Activated naive CD4-positive, alpha-beta T cell treated with anti-CD3 and anti-CD28 coated beads, Interleukin-2, amount 50 U/mL, for 72 hours (primary cell): ENCODE measurements at regions not wholly inside any gene's neighbourhood (a gene's known extent, or its start where the extent isn't known, plus 50 kb on each side); places are given as distances from the start of the nearest gene placed in this dataset.
A peak's percentile ranks its signal among the peaks of the same experiment; 100 is the strongest.

Experiments used
- ATAC-seq, 2 donors: fragments of 150-1000 bp; cut with Tn5 transposase; 2 replicates each; pipeline ENCODE4 v1.10.0; 2021; ENCODE audit warnings: mild to moderate bottlenecking in 2 of 2, moderate library complexity in 2 of 2
- DNase-seq, 2 donors: peaks; one replicate each; pipeline ENCODE4 v3.0.0; 2021 to 2022; ENCODE audit warnings: low spot score in 2 of 2
- H3K27ac Mint-ChIP-seq, 2 donors: one replicate each; pipeline ENCODE4 v1.8.0; 2022; ENCODE audit warnings: mild to moderate bottlenecking in 2 of 2, mixed read lengths in 2 of 2
- H3K36me3 Mint-ChIP-seq, 2 donors: one replicate each; pipeline ENCODE4 v1.8.0; 2022; ENCODE audit warnings: mixed read lengths in 2 of 2
- H3K9me3 Mint-ChIP-seq, 2 donors: one replicate each; pipeline ENCODE4 v1.8.0; 2022; ENCODE audit warnings: mixed read lengths in 2 of 2

DNA sequence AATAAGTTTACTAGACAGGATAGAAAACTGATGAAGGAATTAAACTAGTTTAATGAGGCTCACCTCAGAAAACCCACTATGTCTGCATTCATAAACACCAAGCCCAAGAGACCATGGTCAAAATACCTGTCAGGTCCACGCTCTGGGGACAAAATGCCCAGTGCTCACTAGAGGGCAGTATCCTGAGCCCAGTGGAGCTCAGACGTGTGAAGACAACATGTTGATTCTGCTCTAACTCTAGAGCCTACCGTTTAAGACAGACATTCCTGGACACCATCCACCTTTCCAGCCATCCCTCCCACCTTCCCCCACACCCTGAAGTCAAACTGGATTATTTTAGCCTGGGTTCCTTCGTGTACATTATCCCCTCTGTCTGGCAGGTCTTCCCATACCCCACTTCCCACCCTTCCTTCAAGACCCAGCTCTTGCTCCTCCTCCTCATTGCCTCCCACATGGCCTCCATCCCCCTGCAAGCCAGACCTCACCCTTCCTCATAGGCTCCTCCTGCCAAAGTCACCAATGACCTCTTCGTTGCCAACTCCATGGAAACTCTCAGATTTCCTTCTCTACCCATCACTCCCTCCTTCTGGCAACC, 142.3 kb upstream of the FSTL4 start:
- DNase-seq: peak in 1 of 2 donors; percentile 13
- peak; percentile 44 to 67 for ATAC-seq

DNA sequence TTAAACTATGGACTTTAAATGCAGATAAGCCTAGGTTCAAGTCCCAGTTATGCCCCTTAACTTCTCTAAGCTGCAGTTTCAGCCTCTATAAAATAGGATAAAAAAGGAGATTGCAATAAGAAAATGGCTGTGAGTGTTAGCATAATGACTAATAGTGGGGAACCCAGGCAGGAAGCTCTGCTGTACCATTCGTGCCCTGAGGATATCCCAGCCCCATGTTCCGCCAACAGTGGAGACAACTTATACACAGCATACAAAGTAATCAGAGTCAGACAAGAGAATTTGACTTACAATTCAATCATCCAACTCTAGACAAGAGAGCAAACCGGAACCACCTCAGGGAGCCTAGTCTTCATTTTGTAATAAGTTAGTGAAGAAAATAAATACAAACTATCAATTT, 141.5 kb upstream of the FSTL4 start:
- H3K27ac Mint-ChIP-seq: no peak overlapping the region
- no peaks in the 10 kb centered on the region for H3K9me3 Mint-ChIP-seq
- ATAC-seq (no peak), DNase-seq (no peak)
- no peaks in the 10 kb centered on the region for H3K36me3 Mint-ChIP-seq

More for the DNA sequence above, 142.3 kb upstream of the FSTL4 start:
- no peak overlapping the region for H3K27ac Mint-ChIP-seq
- H3K36me3 Mint-ChIP-seq: no peaks in the 10 kb centered on the region
- no peaks in the 10 kb centered on the region for H3K9me3 Mint-ChIP-seq

DNA sequence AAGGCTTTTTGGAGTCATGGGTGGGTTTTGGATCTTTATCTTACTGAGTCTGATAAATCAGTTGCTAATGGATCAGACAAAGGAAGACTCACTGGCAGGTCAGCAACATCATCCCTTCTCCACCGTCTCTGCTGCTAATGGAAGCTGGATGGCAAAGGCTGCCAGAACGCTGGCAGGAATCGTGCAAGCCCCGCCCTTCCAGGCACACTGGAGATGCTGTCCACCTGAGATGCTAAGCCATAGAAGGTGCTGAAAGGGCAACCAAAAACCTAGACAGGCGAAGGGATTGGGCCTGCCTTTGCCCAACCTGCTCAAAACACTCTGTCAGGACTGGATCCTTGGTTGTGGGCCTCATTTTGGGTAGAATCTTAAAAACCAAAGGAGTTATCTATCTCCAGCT, 139.5 kb upstream of the FSTL4 start:
- no peaks in the 10 kb centered on the region for H3K36me3 Mint-ChIP-seq
- no peak for ATAC-seq
- DNase-seq: no peak
- no peak overlapping the region for H3K27ac Mint-ChIP-seq
- H3K9me3 Mint-ChIP-seq: no peaks in the 10 kb centered on the region

DNA sequence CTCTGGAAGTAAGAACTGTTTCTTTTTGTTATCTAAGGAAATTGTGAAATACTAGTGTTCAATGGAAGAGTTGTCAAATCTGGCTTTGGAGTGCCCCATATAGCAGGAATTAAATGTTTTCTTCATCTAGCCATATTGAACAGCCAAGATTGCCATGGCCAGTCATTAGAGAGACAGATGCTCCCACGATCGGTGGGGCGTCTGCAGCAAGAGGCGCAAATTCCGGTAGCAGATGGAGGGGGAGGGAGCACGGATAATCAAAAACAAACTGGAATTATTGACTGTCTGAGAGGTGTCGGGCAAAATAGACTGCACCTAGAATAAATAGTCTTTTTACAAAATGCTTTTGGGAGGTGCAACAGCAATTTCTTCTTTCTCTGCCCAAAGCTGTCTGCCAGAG, 139.1 kb upstream of the FSTL4 start:
- Mint-ChIP-seq H3K9me3 (no peaks in the 10 kb centered on the region), H3K27ac (no peak overlapping the region), H3K36me3 (no peaks in the 10 kb centered on the region)
- ATAC-seq: no peak
- no peak for DNase-seq

- H3K9me3 Mint-ChIP-seq: no peaks in the 10 kb centered on the region
- DNase-seq (no peak), ATAC-seq (no peak)
- no peak overlapping the region for H3K27ac Mint-ChIP-seq
- no peaks in the 10 kb centered on the region for H3K36me3 Mint-ChIP-seq
Observed at GRCh38 chr5:133750856-133751255, 138.5 kb upstream of the FSTL4 start.

DNA sequence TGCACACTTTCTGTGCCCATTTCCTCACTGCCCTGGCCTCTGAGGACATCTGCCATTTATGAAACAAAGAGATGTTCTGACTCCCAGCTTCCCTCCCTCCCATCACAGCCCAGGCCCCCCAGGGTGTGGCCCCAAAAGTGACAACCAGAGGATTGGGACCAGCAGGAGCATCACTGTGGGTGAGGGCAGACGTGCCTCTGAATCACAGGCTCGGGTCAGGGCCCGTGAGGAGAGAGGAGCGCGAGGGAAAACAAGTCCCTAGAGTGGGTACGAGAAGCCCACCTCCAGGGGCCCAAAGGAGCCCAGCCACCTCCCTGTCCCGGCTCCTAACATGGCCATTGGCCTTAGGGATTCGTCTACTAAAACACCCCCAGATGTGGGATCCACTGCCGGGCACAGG, 138.0 kb upstream of the FSTL4 start:
- Mint-ChIP-seq H3K27ac (no peak overlapping the region), H3K36me3 (no peaks in the 10 kb centered on the region), H3K9me3 (no peaks in the 10 kb centered on the region)
- no peak for DNase-seq
- no peak for ATAC-seq

DNA sequence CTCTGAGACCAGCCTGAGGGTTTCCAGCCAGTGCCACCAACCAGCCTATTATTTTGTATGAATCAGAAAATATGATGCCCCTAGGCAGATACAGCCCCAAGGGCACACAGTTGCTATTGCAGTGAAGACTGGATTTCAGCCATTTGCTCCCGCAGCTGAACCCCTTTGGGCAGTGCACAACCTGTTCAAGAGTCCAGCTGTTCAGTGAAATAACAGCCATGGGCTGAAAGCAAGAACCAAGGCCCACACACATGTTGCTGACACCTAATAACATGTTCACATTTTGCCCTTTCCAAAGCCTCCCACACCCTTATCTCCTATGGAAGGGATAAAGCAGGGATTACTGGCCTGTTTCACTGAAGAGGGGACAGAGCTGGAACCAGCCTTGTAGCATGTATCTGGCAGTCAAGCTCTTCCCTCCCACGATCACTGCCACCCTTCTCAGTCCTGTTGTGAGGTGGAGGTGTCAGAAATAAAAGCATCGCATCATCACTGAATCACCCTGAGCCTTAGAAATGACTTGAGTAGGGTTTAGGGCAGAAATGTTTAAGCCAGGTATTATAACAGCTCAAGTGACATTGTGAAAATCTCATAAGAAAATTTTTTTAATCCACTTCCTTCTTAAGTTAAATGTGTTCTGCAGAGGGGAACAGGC, 137.1 kb upstream of the FSTL4 start:
- H3K27ac Mint-ChIP-seq: no peak overlapping the region
- no peaks in the 10 kb centered on the region for H3K36me3 Mint-ChIP-seq
- DNase-seq (no peak), ATAC-seq (peak; percentile 33 to 71)
- no peaks in the 10 kb centered on the region for H3K9me3 Mint-ChIP-seq

DNA sequence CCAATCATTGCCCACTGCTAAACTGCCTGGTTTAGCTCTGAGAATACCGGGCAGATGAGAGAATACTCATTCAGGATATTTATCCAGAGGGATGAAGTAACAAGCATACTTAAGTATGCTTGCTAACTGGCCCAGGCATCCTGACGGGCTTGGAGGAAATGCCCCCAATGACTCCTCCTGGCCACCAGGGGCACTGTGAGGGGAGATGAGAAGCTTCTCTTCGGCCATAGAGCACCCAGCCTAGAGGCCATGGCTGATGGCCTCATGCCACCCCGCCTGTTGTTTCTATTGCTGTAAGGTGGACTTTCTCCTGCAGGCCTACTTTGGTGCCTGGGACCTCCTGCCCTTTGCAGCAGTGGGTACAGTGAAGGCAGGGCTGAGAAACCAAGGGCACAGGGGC, 134.5 kb upstream of the FSTL4 start:
- DNase-seq (peak in 1 of 2 donors; percentile 26), ATAC-seq (no peak)

DNA sequence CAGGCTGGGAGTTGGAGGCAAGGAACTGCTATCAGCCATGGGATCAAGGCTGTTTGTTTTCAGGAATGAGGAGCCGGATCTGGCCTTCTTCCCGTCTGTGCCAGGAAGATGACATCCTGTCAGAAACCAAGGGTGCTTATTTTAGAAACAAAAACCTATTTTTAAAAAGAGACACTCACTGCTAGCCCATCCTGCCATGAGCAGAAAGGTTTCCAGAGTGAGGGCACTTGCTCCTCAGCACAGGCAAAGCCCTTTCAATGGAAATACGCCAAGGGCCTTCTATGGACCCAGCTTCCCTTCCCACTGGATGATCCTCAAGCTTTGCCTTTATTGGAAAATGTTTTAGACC, 132.6 kb upstream of the FSTL4 start:
- Mint-ChIP-seq H3K27ac (no peak overlapping the region), H3K9me3 (no peaks in the 10 kb centered on the region), H3K36me3 (no peaks in the 10 kb centered on the region)
- DNase-seq: no peak
- ATAC-seq: no peak

More for the DNA sequence above, 134.5 kb upstream of the FSTL4 start:
- H3K9me3 Mint-ChIP-seq: no peaks in the 10 kb centered on the region
- H3K27ac Mint-ChIP-seq: no peak overlapping the region
- H3K36me3 Mint-ChIP-seq: no peaks in the 10 kb centered on the region

DNA sequence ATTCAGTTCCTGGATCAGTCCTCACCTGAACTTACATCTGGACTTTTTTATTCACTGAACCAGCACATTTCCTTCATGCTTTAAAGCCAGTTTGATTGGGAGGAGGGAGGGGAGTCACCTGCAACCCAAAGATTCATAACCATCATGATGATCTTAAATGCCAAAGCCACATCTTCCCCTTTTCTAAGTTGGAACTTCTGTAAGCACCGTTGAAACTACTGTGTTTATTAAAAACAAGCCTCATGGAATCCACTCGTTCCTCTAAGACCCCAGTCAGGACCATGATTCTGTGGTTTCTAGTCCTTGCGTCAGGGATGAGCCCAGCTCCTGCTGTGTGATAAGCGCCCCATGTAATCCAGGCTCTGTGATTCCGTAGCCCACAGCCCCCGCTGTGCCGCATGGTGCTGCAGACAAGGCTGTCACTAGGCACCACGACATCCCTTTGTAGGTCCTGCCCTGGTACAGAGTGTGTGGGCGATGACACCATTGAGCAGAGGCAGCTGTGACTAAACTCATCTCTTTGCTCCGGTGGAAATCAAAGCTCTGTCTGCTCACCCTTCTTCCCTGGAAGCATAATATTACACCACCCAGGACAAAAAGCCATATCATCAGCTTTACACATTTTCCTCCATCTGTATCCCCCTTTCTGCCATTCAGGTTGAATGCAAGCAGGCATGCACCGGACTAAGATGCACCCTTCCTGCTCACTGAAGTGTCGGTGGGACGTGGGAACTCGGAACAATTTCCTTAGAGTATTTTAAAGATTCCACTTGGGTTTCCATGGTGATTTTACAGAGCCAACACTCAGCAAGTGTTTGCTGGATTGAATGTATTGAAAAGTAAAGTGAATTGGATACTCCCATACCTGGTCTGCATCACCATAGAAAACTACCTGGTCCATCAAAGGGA, 132.0 kb upstream of the FSTL4 start:
- ATAC-seq (peak in 1 of 2 donors; percentile 47), DNase-seq (no peak)
- Mint-ChIP-seq H3K9me3 (no peaks in the 10 kb centered on the region), H3K36me3 (no peaks in the 10 kb centered on the region), H3K27ac (no peak overlapping the region)

GRCh38 chr5:133742431-133742988, 130.2 kb upstream of the FSTL4 start:
- no peak for ATAC-seq
- DNase-seq: no peak
- Mint-ChIP-seq H3K9me3 (no peaks in the 10 kb centered on the region), H3K27ac (no peak overlapping the region), H3K36me3 (no peaks in the 10 kb centered on the region)

DNA sequence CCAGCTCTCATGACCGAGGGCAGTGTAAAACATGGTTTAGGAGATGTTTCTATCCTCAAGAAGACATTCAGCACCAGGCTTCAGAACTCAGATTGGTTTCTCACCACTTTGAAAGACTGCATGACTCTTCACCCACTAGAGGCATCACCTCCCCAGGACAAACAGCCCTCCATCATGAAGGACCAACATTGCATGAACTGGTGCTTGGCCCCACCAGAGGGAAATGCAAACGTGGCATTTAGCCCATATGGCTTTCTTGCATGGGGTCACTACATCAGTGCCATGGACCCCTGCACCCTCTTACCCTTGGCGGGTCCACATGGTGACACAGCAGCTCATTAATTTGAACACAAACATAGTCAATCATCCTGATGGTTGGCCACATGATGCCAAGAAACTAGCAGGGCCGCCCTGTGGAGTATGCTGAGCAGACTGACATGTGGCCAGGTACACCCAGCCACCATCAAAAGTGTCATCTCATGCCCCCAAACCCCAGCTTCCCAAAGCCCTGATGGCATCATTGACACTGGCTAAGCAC, 129.5 kb upstream of the FSTL4 start:
- H3K27ac Mint-ChIP-seq: no peak overlapping the region
- H3K9me3 Mint-ChIP-seq: no peaks in the 10 kb centered on the region
- ATAC-seq (no peak), DNase-seq (no peak)
- H3K36me3 Mint-ChIP-seq: no peaks in the 10 kb centered on the region

DNA sequence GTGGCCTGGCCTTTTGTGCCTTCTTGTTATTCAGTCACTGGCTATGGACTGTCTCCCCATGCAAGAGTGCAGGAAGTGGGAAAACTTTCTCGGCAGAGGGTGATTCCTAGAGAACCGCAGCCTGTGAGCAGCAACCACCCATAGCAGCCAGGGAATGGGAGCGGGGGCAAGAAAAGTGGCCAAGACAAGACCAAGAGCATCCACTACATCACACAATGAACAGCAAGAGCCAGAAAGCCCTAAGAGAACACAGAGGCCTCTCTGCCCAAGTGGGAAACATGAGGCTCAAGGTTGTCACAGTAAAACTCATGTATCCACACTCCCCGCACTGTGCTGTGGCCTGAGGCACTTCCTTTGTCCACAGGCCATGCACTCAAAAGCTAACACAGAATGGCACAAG, 129.1 kb upstream of the FSTL4 start:
- H3K27ac Mint-ChIP-seq: no peak overlapping the region
- no peak for DNase-seq
- no peaks in the 10 kb centered on the region for H3K9me3 Mint-ChIP-seq
- no peaks in the 10 kb centered on the region for H3K36me3 Mint-ChIP-seq
- no peak for ATAC-seq

- no peaks in the 10 kb centered on the region for H3K36me3 Mint-ChIP-seq
- no peaks in the 10 kb centered on the region for H3K9me3 Mint-ChIP-seq
- DNase-seq: no peak
- ATAC-seq: no peak
- H3K27ac Mint-ChIP-seq: no peak overlapping the region
Observed at GRCh38 chr5:133739181-133739780, 126.9 kb upstream of the FSTL4 start.

- no peak for DNase-seq
- no peak for ATAC-seq
- Mint-ChIP-seq H3K27ac (peak overlapping the region in 1 of 2 donors; percentile 11), H3K36me3 (no peaks in the 10 kb centered on the region), H3K9me3 (no peaks in the 10 kb centered on the region)
Observed at GRCh38 chr5:133738271-133738670, 125.9 kb upstream of the FSTL4 start.

DNA sequence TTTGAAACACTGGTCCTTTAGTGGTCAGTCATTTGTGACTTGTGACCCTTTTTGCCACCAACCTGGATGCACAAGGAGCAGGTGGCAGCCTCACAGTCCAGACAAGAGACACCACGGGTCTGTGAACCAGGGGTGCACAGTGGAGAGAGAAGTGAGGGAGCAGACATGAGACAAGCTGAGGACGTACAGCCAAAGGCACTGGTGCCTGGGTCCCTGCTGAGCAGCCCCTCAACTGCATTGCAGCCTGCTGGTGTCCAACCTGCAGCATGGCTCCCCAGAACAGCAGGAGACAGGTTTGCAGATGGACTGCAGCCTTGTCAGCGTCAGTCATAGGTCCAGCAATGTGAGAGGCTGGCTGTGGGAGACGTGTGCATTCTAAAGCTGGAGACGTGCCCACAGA, 124.2 kb upstream of the FSTL4 start:
- no peak for ATAC-seq
- Mint-ChIP-seq H3K36me3 (no peaks in the 10 kb centered on the region), H3K9me3 (no peaks in the 10 kb centered on the region), H3K27ac (no peak overlapping the region)
- DNase-seq: no peak

GRCh38 chr5:133735346-133735745, 123.0 kb upstream of the FSTL4 start:
- ATAC-seq (no peak), DNase-seq (no peak)
- H3K9me3 Mint-ChIP-seq: peaks cover 3 to 5% of the 10 kb centered on the region in 2 donors
- no peak overlapping the region for H3K27ac Mint-ChIP-seq
- no peaks in the 10 kb centered on the region for H3K36me3 Mint-ChIP-seq
